ENCODE measurements at regions not wholly inside any gene's neighbourhood (a gene's known extent, or its start where the extent isn't known, plus 50 kb on each side); places are given as distances from the start of the nearest gene placed in this dataset.

- Mint-ChIP-seq H3K27me3 (no peaks in the 10 kb centered on the region), H3K9me3 (no peaks in the 10 kb centered on the region), H3K4me3 (no peak overlapping the region), H3K4me1 (ENCODE audit: low read depth) (no peaks in the 10 kb centered on the region), H3K27ac (no peak overlapping the region), H3K36me3 (ENCODE audit: low read depth) (no peaks in the 10 kb centered on the region)
- Histone ChIP-seq H3K36me3 (ENCODE audit: insufficient read depth, low read length) (no peaks in the 10 kb centered on the region), H3K4me3 (ENCODE audit: low read length) (no peak overlapping the region), H3K9me3 (ENCODE audit: control insufficient read depth in 1 of 2, insufficient read depth in 1 of 2, low read length in 2 of 2) (no peaks in the 10 kb centered on the region), H3K27me3 (ENCODE audit: control insufficient read depth in 1 of 2, insufficient read depth in 2 of 2, low read length in 2 of 2) (no peaks in the 10 kb centered on the region), H3K4me1 (ENCODE audit: insufficient read depth, low read length) (no peaks in the 10 kb centered on the region), H3K27ac (ENCODE audit: low read depth in 1 of 2, low read length in 2 of 2) (no peak overlapping the region)
- intact Hi-C loops (cut with DNase I, micrococcal nuclease), result no loop called here
- no peak for ATAC-seq (ENCODE audit: poor library complexity)
- POLR2A ChIA-PET, result no interaction called here
- TF ChIP-seq, protein P1, sequence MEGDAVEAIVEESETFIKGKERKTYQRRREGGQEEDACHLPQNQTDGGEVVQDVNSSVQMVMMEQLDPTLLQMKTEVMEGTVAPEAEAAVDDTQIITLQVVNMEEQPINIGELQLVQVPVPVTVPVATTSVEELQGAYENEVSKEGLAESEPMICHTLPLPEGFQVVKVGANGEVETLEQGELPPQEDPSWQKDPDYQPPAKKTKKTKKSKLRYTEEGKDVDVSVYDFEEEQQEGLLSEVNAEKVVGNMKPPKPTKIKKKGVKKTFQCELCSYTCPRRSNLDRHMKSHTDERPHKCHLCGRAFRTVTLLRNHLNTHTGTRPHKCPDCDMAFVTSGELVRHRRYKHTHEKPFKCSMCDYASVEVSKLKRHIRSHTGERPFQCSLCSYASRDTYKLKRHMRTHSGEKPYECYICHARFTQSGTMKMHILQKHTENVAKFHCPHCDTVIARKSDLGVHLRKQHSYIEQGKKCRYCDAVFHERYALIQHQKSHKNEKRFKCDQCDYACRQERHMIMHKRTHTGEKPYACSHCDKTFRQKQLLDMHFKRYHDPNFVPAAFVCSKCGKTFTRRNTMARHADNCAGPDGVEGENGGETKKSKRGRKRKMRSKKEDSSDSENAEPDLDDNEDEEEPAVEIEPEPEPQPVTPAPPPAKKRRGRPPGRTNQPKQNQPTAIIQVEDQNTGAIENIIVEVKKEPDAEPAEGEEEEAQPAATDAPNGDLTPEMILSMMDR (IDR thresholded peaks at IDR 0.05), result no peak
- CTCF ChIA-PET, result no interaction called here
- DNase-seq, result no peak
Observed at GRCh38 chrX:69293776-69294601, 128.7 kb upstream of the PJA1 start.

DNA sequence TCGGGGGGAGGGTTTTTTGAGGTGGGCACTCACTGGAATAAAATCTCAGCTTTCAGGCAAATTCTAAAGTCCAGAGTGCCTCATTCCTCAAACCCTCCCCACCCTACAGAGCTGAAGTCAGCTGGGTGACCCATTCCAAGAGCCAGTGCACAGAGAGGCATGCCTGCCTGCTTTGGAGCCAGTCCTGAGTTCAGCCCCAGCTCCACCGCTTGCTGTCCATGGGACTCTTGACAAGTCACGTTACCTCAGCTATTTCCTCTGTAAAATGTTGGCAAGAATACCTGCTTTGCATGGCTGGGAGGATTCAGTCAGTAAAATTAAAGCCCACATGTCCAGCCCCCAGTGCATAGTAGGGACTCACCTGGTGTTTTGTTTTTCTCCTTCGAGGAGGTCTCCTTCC, 125.9 kb upstream of the PJA1 start:
- Mint-ChIP-seq H3K4me1 (ENCODE audit: low read depth) (no peaks in the 10 kb centered on the region), H3K4me3 (no peak overlapping the region), H3K27ac (no peak overlapping the region), H3K27me3 (no peaks in the 10 kb centered on the region), H3K36me3 (ENCODE audit: low read depth) (no peaks in the 10 kb centered on the region), H3K9me3 (no peaks in the 10 kb centered on the region)
- ATAC-seq (ENCODE audit: poor library complexity), result no peak
- Histone ChIP-seq H3K27me3 (ENCODE audit: control insufficient read depth in 1 of 2, insufficient read depth in 2 of 2, low read length in 2 of 2) (no peaks in the 10 kb centered on the region), H3K36me3 (ENCODE audit: insufficient read depth, low read length) (no peaks in the 10 kb centered on the region), H3K9me3 (ENCODE audit: control insufficient read depth in 1 of 2, insufficient read depth in 1 of 2, low read length in 2 of 2) (no peaks in the 10 kb centered on the region), H3K4me1 (ENCODE audit: insufficient read depth, low read length) (peaks cover 3% of the 10 kb centered on the region), H3K27ac (ENCODE audit: low read depth in 1 of 2, low read length in 2 of 2) (no peak overlapping the region), H3K4me3 (ENCODE audit: low read length) (no peak overlapping the region)
- ChIA-PET CTCF (no interaction called here), POLR2A (no interaction called here)
- no peak for DNase-seq
- TF ChIP-seq, protein P1 (IDR thresholded peaks at IDR 0.05), result no peak
- intact Hi-C loops (cut with DNase I, micrococcal nuclease), result no loop called here

GRCh38 chrX:69290292-69290691, 125.0 kb upstream of the PJA1 start:
- no peaks in the 10 kb centered on the region for H3K36me3 ChIP-seq (ENCODE audit: insufficient read depth, low read length)
- no peaks in the 10 kb centered on the region for H3K4me1 Mint-ChIP-seq (ENCODE audit: low read depth)
- no peaks in the 10 kb centered on the region for H3K36me3 Mint-ChIP-seq (ENCODE audit: low read depth)
- no peaks in the 10 kb centered on the region for H3K27me3 ChIP-seq (ENCODE audit: control insufficient read depth in 1 of 2, insufficient read depth in 2 of 2, low read length in 2 of 2)
- no peaks in the 10 kb centered on the region for H3K9me3 Mint-ChIP-seq
- ChIA-PET POLR2A (no interaction called here), CTCF (no interaction called here)
- no peak for ATAC-seq (ENCODE audit: poor library complexity)
- no peak overlapping the region for H3K4me3 ChIP-seq (ENCODE audit: low read length)
- H3K27me3 Mint-ChIP-seq, result no peaks in the 10 kb centered on the region
- TF ChIP-seq, protein P1 (IDR thresholded peaks at IDR 0.05), result no peak
- DNase-seq, result no peak
- H3K4me3 Mint-ChIP-seq, result no peak overlapping the region
- peaks cover 10% of the 10 kb centered on the region for H3K4me1 ChIP-seq (ENCODE audit: insufficient read depth, low read length)
- H3K27ac Mint-ChIP-seq, result no peak overlapping the region
- no peak overlapping the region for H3K27ac ChIP-seq (ENCODE audit: low read depth in 1 of 2, low read length in 2 of 2)
- H3K9me3 ChIP-seq (ENCODE audit: control insufficient read depth in 1 of 2, insufficient read depth in 1 of 2, low read length in 2 of 2), result no peaks in the 10 kb centered on the region
- intact Hi-C loops (cut with DNase I, micrococcal nuclease), result no loop called here
